Neuronal stem cell (in vitro differentiated cells): ENCODE measurements at regions not wholly inside any gene's neighbourhood (a gene's known extent, or its start where the extent isn't known, plus 50 kb on each side); places are given as distances from the start of the nearest gene placed in this dataset.

Experiments
- DNase-seq: peaks from one replicate; pipeline ENCODE4 v3.0.0-alpha.2; 2013; ENCODE audit warnings: low spot score
- H2AFZ ChIP-seq: one replicate; pipeline ENCODE4 v1.6.1; 2013; ENCODE audit warnings: mild to moderate bottlenecking, low read length, inconsistent platforms
- H2AK5ac ChIP-seq: 2 replicates; pipeline ENCODE4 v1.6.1; 2013; ENCODE audit warnings: low read depth, mild to moderate bottlenecking, inconsistent platforms, low read length, moderate library complexity, mixed read lengths
- H2BK120ac ChIP-seq: 2 replicates; pipeline ENCODE4 v1.6.1; 2013; ENCODE audit warnings: low read depth, mild to moderate bottlenecking, inconsistent platforms, low read length, moderate library complexity, mixed read lengths
- H2BK12ac ChIP-seq: one replicate; pipeline ENCODE4 v1.6.1; 2013; ENCODE audit warnings: low read length, inconsistent platforms
- H2BK15ac ChIP-seq: 2 replicates; pipeline ENCODE4 v1.6.1; 2013; ENCODE audit warnings: mild to moderate bottlenecking, low read length, inconsistent platforms, mixed read lengths
- H2BK5ac ChIP-seq: one replicate; pipeline ENCODE4 v1.6.1; 2013; ENCODE audit warnings: inconsistent platforms, mild to moderate bottlenecking, low read length, moderate library complexity
- H3K14ac ChIP-seq: one replicate; pipeline ENCODE4 v1.6.1; 2013; ENCODE audit warnings: low read length, inconsistent platforms
- H3K18ac ChIP-seq: 2 replicates; pipeline ENCODE4 v1.6.1; 2013; ENCODE audit warnings: low read length, inconsistent platforms
- H3K23ac ChIP-seq: 2 replicates; pipeline ENCODE4 v1.6.1; 2013; ENCODE audit warnings: low read depth, mild to moderate bottlenecking, mixed read lengths, low read length, inconsistent platforms; ENCODE audit not compliant: poor library complexity
- H3K27ac ChIP-seq: replicated peaks from 3 replicates; pipeline ENCODE4 v1.5.1; 2013; ENCODE audit warnings: low read length, inconsistent platforms
- H3K27me3 ChIP-seq, 3 experiments: 2 replicates each; pipeline ENCODE4 v1.6.1; 2013; ENCODE audit warnings: low read length in 3 of 3, mild to moderate bottlenecking in 2 of 3, inconsistent platforms in 1 of 3, low read depth in 1 of 3, mixed read lengths in 1 of 3, moderate library complexity in 1 of 3; ENCODE audit not compliant: control insufficient read depth in 3 of 3, insufficient read depth in 3 of 3
- H3K36me3 ChIP-seq, 2 donors: replicated peaks in 1 of 2; 2 replicates each; pipeline ENCODE4 v1.6.1; 2013; ENCODE audit warnings: low read length in 2 of 2; ENCODE audit not compliant: control insufficient read depth in 2 of 2, insufficient read depth in 2 of 2
- H3K4ac ChIP-seq: 2 replicates; pipeline ENCODE4 v1.6.1; 2013; ENCODE audit warnings: inconsistent platforms, mild to moderate bottlenecking, low read length, moderate library complexity
- H3K4me1 ChIP-seq, 2 donors: 1 replicate in 1 of 2; 2 replicates in 1 of 2; pipeline ENCODE4 v1.6.1; 2013; ENCODE audit warnings: low read length in 2 of 2, low read depth in 1 of 2; ENCODE audit not compliant: control insufficient read depth in 2 of 2, insufficient read depth in 1 of 2
- H3K4me2 ChIP-seq: one replicate; pipeline ENCODE4 v1.6.1; 2013; ENCODE audit warnings: mild to moderate bottlenecking, low read length, inconsistent platforms; ENCODE audit not compliant: insufficient read depth, poor library complexity, severe bottlenecking
- H3K4me3 ChIP-seq, 2 donors: 2 replicates each; pipeline ENCODE4 v1.5.1; 2013; ENCODE audit warnings: low read length in 2 of 2, mild to moderate bottlenecking in 2 of 2, inconsistent platforms in 1 of 2, moderate library complexity in 1 of 2
- H3K79me1 ChIP-seq: one replicate; pipeline ENCODE4 v1.6.1; 2013; ENCODE audit warnings: low read depth, mild to moderate bottlenecking, inconsistent platforms, low read length, moderate library complexity
- H3K9ac ChIP-seq: one replicate; pipeline ENCODE4 v1.6.1; 2013; ENCODE audit warnings: mild to moderate bottlenecking, low read depth, low read length, inconsistent platforms; ENCODE audit not compliant: poor library complexity
- H3K9me3 ChIP-seq, 2 donors: replicated peaks in 1 of 2; 2 replicates each; pipeline versions ENCODE3 to v1.6.1; 2013; ENCODE audit warnings: low read length in 2 of 2, mild to moderate bottlenecking in 2 of 2, inconsistent platforms in 1 of 2, low read depth in 1 of 2, mixed read lengths in 1 of 2, moderate library complexity in 1 of 2; ENCODE audit not compliant: control insufficient read depth in 2 of 2, insufficient read depth in 1 of 2
- H4K8ac ChIP-seq: one replicate; pipeline ENCODE4 v1.6.1; 2013; ENCODE audit warnings: low read depth, mild to moderate bottlenecking, inconsistent platforms, low read length, moderate library complexity
- H4K91ac ChIP-seq: one replicate; pipeline ENCODE4 v1.6.1; 2013; ENCODE audit warnings: low read length, low read depth, mild to moderate bottlenecking, inconsistent platforms; ENCODE audit not compliant: poor library complexity
- WGBS, 2 donors: extraction: QIAGEN DNeasy Blood & Tissue Kit; methylation state at CpG; one replicate each; pipeline ENCODE4 v1.1.7; 2013; ENCODE audit warnings: missing lambda C conversion rate in 2 of 2, mixed read lengths in 1 of 2; ENCODE audit not compliant: insufficient read length in 2 of 2, insufficient replicate concordance in 1 of 2; ENCODE audit errors: extremely low coverage in 2 of 2; 5-methylcytosine and 5-hydroxymethylcytosine counted together

DNA sequence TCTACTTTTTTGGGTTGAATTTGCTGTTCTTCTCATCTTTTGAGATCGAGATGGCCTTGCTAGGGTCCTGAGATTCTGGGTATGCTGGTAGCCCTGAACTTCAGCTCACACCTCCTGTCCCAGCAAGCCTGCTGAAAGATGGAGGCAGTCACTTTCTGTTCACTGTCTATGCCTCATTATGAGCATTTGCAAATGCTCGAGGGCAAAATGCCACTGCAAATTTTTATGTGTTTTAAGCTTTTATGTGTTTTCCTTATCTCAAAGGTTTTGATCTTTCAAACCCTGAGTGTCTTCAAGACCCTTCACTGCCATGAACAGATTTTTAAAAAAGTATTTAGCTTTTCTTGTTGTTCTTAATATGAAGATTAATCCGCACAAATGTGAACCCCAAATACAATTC is 766.7 kb upstream of the HS6ST1 start:
- no peak for DNase-seq
- Histone ChIP-seq H4K8ac (no peak overlapping the region), H3K14ac (no peak overlapping the region), H3K27ac (no peak overlapping the region), H3K36me3 (no peaks in the 10 kb centered on the region), H3K79me1 (no peaks in the 10 kb centered on the region), H3K9me3 (no peaks in the 10 kb centered on the region), H3K9ac (no peak overlapping the region), H2BK15ac (no peak overlapping the region), H3K18ac (no peak overlapping the region), H2BK12ac (no peak overlapping the region), H4K91ac (no peak overlapping the region), H2AFZ (no peak overlapping the region), H3K27me3 (no peaks in the 10 kb centered on the region), H2BK5ac (no peak overlapping the region), H3K4me2 (no peak overlapping the region), H3K4me3 (no peak overlapping the region), H2BK120ac (no peak overlapping the region), H2AK5ac (no peak overlapping the region), H3K4ac (no peak overlapping the region), H3K23ac (no peak overlapping the region), H3K4me1 (peaks cover 1 to 3% of the 10 kb centered on the region in 2 donors)
- WGBS, 2 donors, result no CpG with 5 or more reads among the region's 3 CpGs

DNA sequence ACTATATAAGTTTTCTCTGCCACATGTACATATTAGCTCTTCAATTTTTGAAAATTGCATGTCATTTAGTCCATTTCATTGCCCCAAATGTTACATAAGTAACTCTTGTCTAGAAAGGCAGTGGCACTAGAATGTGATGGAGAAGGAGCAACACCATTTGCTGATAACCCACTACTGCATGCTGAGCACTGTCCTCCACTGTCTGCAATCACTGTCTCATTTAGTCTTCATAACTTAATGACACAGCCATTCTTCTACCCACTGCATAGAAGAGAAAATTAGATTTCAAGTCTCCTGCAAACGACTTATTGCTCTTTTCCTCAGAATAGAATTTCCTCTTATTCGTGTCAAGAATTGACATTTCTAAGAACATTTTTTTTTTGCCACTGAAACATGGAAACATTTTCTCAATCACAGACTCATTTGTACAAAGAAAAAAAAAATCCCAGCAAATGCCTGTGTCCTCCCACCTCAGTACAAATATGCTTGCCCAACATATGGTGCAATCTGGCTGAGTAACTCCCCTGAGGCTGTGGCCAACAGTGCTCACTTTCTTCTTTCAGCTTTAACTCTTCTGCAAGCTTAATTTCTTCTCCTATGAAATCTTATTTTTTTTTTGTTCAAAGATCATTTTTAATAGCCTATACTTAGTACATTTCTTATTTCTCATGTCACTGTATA is 768.6 kb upstream of the HS6ST1 start:
- Histone ChIP-seq H2BK12ac (no peak overlapping the region), H3K9me3 (no peaks in the 10 kb centered on the region), H2AK5ac (no peak overlapping the region), H4K8ac (no peak overlapping the region), H3K27ac (no peak overlapping the region), H2BK15ac (no peak overlapping the region), H3K9ac (no peak overlapping the region), H3K79me1 (no peaks in the 10 kb centered on the region), H3K4me3 (no peak overlapping the region), H3K4me1 (no peaks in the 10 kb centered on the region), H2AFZ (no peak overlapping the region), H2BK5ac (no peak overlapping the region), H3K4me2 (no peak overlapping the region), H4K91ac (no peak overlapping the region), H3K4ac (no peak overlapping the region), H3K18ac (no peak overlapping the region), H3K27me3 (no peaks in the 10 kb centered on the region), H3K36me3 (no peaks in the 10 kb centered on the region), H3K23ac (no peak overlapping the region), H3K14ac (no peak overlapping the region), H2BK120ac (no peak overlapping the region)
- no peak for DNase-seq
- no CpG with 5 or more reads among the region's 2 CpGs for WGBS, 2 donors

GRCh38 chr2:129091620-129092019 is 773.0 kb upstream of the HS6ST1 start:
- WGBS, 2 donors, result no CpG with 5 or more reads among the region's 3 CpGs
- no peak overlapping the region for H3K18ac ChIP-seq

GRCh38 chr2:129092956-129093355 is 774.3 kb upstream of the HS6ST1 start:
- H3K4me3 ChIP-seq, result no peak overlapping the region
- no CpG with 5 or more reads among the region's 5 CpGs for WGBS, 2 donors
- no peak for DNase-seq

More at GRCh38 chr2:129091620-129092019, 773.0 kb upstream of the HS6ST1 start:
- Histone ChIP-seq H3K4ac (no peak overlapping the region), H3K27me3 (no peaks in the 10 kb centered on the region), H2AFZ (no peak overlapping the region), H3K4me2 (no peak overlapping the region), H2AK5ac (no peak overlapping the region), H3K9me3 (no peaks in the 10 kb centered on the region), H3K79me1 (no peaks in the 10 kb centered on the region), H2BK5ac (no peak overlapping the region), H4K8ac (no peak overlapping the region), H2BK120ac (no peak overlapping the region), H3K23ac (no peak overlapping the region), H3K9ac (no peak overlapping the region), H3K14ac (no peak overlapping the region), H4K91ac (no peak overlapping the region), H3K27ac (no peak overlapping the region), H3K36me3 (no peaks in the 10 kb centered on the region), H2BK15ac (no peak overlapping the region), H2BK12ac (no peak overlapping the region), H3K4me1 (no peaks in the 10 kb centered on the region), H3K4me3 (no peak overlapping the region)
- DNase-seq, result no peak

More at GRCh38 chr2:129092956-129093355, 774.3 kb upstream of the HS6ST1 start:
- no peak overlapping the region for H3K4me2 ChIP-seq
- no peak overlapping the region for H3K27ac ChIP-seq
- no peak overlapping the region for H3K23ac ChIP-seq
- no peaks in the 10 kb centered on the region for H3K4me1 ChIP-seq
- no peak overlapping the region for H3K4ac ChIP-seq
- H2AFZ ChIP-seq, result no peak overlapping the region
- no peak overlapping the region for H3K9ac ChIP-seq
- H4K91ac ChIP-seq, result no peak overlapping the region
- H2BK5ac ChIP-seq, result no peak overlapping the region
- H3K27me3 ChIP-seq, result no peaks in the 10 kb centered on the region
- no peak overlapping the region for H4K8ac ChIP-seq
- H2BK12ac ChIP-seq, result no peak overlapping the region
- H2BK120ac ChIP-seq, result no peak overlapping the region
- H2BK15ac ChIP-seq, result no peak overlapping the region
- H3K18ac ChIP-seq, result no peak overlapping the region
- no peaks in the 10 kb centered on the region for H3K36me3 ChIP-seq
- H3K79me1 ChIP-seq, result no peaks in the 10 kb centered on the region
- no peaks in the 10 kb centered on the region for H3K9me3 ChIP-seq
- H2AK5ac ChIP-seq, result no peak overlapping the region
- H3K14ac ChIP-seq, result no peak overlapping the region
